Glomerular endothelial cell (primary cell): ENCODE measurements at regions not wholly inside any gene's neighbourhood (a gene's known extent, or its start where the extent isn't known, plus 50 kb on each side); places are given as distances from the start of the nearest gene placed in this dataset.
"Not testable (repeated sequence)": the region's sequence is repeated elsewhere in the genome, so short reads cannot be mapped to it uniquely, and the experiment has no call there.

Experiments
- DNase-seq: peaks from one replicate; pipeline ENCODE4 v3.0.0-alpha.2; 2011; ENCODE audit warnings: low read depth, low spot score; ENCODE audit errors: extremely low read depth

DNA sequence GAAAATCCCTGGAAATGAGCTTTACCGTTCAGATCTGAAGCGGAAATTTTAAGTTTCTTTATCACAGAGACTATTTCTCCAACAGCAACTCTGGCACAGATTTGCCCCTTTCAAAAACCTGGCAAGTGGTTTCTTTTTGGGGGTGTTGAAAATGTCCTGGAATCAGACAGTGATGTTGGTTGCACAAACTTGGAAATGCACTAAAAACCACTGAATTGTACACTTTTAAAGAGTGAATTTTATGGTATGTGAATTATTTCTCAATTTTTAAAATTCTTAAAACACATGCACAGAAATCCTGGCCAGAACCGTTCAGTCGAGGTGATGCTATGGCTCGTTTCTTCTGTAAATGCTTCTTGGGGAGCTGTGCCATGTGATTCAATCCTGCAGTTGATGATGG, 121.2 kb upstream of the RBPJ start:
- DNase-seq = no peak

DNA sequence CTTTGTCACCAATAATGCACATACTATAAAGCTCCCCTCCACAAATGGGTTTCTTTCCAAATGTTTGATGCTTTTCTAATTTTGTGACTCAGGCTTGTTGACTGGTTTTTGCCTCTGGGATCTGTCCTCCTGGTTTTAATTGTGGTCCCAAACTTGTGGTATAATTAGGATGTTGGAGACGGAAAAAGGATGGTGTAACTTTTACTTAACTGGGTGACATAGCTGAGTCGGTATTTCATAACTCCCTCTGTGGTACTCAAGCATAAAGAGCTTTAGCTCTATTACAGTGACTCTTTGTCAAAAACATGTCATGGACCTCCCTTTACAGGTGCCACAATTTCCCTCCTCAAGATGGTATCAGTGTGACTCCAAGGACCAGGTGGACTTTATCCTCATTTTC, 119.7 kb upstream of the RBPJ start:
- DNase-seq = no peak

DNA sequence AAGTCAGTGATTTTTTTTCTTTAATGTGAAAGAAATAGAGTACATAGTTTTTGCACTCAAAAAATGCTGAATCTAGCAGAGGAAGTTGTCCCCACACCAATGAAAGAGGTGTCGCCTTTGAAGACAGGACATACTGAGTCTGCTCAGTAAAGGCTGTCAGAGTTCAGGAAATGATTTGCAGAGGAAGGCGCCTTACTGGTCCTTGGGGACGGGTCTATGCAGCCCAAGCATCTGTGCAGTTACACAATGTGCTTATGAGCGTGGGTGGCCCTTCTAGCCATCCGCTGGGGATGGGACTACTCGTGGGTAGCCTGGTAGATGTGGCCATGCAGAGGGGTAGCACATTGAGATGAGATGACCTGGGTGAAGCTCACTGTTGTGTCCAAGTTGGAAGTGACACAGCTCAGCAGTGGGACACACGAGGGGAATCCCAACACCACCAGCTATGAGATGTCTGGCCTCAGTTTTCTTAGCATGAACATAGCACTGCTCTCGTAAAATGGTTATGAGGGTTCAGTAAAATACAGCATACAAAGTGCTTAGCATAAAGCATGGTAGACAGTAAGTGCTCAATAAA, 116.5 kb upstream of the RBPJ start:
- DNase-seq = no peak

DNA sequence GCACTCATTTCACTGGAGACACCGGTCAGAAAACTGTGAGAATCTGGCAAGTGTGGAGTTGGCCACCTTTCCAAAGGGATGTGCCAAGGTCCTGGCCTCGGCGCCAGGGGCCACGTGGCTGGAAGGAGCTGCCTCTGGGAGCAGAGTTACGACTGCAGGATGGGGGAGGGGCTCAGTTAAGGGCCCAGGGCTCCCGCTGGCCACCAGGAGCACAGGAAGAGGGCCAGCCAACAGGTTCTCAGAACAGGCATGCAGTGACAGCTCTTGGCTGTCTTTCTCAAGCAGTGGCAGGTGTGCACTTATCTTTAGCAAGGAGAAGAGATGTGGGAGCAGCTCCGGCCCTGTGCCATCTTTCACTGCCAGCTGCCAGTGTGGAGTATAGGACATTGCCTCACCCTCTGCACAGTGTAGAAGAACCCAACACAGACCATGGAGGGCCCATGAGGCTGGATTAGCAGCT, 115.9 kb upstream of the RBPJ start:
- no peak for DNase-seq

DNA sequence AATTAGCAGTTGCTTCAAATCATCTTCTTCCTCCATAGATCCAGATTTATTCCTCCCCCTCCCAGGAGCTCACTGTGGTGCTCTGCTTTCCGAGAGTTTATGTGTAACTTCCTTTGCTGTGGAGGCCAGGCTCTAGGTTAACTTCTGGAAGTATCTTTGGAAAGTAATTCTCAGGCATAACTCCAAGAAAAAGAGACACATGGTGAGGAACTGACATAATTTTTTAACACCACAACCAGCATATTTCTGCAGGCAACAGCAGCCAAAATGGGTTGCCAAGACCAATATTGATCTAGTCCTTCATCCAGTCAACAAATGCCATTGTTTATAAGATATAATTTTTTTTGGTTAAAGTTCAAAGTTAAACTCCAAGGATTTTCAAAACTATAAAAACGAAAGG, 114.5 kb upstream of the RBPJ start:
- no peak for DNase-seq

DNA sequence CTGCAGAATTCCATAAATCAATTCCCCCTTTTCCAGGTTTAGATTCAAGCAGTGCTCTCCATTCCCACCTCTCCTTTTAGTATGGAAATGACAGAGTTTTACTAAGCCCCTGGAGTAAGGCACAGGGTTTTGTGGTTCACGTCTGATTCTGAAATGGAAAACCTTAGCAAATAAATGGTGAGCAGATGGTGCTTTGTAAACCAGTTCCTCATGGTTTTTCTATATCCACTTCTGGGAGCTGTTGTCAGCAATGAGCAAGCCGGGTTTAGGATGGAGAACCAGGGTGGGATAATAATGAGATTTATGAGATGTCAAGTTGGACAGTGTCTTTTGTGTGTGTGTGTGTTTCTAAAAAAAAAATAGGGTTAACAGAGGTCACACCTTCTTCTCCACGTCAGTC, 113.8 kb upstream of the RBPJ start:
- no peak for DNase-seq

DNA sequence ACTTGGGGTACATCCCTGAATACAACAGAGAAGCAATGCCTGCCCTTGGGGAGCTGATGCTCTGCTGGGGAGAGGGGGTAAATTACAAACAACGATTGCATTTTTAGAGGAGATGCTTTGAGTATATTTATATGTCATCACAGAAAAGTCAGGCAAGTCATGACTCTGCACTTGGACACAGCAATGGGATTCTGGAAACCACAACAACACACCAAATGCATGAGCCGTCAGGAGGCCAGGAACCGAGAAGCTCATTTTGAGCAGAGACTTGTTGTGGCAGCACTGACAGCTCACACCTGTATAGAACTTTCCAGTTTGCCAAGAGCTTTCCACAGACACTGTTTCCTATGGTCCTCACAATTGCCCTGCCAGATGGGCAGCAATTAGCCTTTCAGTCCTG, 113.2 kb upstream of the RBPJ start:
- DNase-seq = no peak

DNA sequence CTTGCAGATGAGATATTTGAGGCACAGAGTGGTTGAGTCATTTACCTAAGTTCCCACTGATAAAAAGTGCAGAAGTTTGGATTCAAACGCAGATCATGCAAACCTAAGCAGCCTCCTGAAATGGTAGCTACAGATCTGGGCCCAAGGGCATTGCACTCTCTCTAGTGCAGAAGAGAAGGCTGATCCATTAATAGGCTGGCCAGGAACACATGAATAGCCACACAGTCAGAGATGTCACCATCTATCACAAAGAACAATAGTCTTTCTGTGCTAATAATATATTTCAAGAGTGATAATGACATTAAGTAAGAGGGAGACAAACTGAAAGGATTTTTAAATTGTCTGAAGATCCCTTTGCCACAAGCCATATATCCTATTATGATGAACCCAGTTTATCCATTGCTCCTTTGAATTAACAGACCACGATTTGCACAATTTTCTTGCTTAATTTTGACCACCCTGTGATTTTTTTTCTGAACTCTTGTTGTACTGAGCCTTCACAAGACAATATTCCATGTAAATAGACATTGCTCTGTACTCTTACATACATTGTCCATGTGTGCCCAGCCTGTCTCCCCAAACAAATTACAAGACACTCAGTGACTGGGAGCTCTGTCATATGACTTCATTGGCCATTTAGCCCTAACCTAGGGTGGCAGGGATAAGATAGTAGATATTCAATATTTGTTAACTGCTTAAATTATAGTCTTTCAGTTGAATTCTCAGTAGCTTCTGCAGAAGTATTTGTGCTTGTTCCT, 112.4 kb upstream of the RBPJ start:
- no peak for DNase-seq

DNA sequence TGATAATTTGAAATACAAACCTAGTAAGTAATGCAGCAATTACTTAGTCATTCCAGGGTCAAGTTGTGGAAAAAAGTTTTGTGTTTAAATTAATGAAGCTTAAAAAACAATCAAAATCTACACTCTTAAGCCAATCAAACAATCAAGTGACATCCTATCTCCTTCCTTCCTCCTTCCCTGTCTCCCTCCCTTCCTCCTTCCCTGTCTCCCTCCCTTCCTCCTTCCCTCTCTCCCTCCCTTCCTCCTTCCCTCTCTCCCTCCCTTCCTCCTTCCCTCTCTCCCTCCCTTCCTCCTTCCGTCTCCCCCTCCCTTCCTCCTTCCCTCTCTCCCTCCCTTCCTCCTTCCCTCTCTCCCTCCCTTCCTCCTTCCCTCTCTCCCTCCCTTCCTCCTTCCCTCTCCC, 111.4 kb upstream of the RBPJ start:
- not testable (repeated sequence) for DNase-seq

DNA sequence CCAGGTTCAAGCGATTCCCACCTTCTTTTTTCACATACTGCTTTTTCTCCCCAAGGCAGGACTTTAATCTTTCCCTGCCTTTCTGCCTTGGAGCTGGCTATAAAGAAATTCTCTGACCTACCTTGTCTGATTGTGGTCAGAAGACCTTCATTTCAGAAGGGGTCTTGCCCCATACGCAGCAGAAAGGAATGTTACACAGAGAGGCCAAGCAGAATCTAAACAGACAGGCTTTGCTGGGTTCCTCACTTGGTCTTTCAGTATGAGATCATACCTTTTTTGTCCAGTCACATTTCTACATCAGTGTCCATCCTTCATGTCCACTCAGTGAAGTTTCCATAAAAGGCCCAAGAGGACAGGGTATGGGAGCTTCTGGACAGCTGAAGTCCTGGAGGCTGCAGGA, 108.3 kb upstream of the RBPJ start:
- DNase-seq = no peak

DNA sequence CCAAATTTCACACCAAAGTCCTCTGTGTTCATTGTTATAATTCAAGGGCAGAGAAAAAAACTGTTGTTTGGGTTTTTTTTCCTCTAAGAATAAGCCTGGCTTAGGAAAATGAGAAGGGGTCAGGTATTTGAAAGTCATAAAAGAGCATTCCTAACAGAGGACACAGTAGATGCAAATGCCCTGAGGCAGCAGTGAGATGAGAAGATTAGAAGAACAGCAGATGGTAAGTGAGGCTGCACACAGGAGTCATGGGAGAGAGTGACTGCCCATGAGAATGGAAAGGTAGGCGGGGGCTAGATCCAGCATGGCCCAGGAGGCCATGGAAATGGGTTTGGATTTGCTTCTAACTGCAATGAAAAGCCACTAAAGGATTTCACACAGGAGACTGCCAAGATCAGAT, 107.5 kb upstream of the RBPJ start:
- no peak for DNase-seq

DNA sequence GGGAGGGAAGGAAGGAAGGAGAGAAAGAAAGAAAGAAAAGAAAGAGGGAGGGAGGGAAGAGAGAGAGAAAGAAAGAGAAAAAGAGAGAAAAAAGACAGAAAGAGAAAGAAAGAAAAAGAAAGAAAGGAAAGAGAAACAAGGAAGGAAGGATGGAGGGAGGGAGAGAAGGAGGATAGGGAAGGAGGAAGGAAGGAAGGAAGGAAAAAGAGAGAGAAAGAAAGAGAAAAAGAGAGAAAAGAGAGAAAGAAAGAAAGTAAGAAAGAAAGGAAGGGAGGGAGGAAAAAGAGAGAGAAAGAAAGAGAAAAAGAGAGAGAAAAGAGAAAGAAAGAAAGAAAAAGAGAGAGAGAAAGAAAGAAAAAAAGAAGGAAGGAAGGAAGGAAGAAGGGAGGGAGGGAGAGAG, 105.8 kb upstream of the RBPJ start:
- no peak for DNase-seq

DNA sequence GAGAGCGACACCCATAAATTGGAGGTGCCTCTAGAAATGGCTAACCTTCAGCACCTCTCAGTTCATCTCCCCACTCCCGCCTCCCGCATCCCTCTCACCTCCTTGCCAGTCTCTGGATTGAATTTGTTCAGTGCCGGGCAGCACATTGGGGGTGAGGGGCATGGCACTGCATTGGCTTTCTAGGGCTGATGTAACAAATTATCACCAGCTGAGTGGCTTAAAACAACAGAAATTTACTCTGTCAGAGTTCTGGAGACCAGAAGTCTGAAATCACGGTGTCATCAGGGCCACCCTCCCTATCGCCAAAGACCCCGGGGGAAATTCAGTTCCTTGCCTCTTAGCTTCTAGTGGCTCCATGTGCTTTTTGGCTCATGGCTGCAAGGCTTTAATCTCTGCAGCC, 105.1 kb upstream of the RBPJ start:
- no peak for DNase-seq

DNA sequence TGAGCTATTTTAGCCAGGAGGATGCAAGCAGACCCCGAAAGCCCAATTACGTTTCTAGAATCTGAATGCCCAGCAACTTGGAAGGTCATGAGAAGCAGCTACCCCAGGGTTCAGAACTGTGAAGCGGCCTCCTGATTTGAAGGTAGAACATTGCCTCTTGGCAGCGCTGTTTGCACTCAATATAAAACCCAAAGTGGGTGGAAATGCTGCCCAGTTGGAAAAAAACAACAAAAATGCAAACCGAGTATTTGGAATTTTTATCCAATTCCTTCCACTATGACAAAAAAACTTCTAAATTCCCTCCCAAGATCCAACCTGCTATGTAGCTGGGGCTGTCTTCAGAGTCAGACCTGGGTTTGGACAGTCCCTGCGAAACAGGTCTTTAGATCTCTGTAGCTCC, 103.3 kb upstream of the RBPJ start:
- no peak for DNase-seq

DNA sequence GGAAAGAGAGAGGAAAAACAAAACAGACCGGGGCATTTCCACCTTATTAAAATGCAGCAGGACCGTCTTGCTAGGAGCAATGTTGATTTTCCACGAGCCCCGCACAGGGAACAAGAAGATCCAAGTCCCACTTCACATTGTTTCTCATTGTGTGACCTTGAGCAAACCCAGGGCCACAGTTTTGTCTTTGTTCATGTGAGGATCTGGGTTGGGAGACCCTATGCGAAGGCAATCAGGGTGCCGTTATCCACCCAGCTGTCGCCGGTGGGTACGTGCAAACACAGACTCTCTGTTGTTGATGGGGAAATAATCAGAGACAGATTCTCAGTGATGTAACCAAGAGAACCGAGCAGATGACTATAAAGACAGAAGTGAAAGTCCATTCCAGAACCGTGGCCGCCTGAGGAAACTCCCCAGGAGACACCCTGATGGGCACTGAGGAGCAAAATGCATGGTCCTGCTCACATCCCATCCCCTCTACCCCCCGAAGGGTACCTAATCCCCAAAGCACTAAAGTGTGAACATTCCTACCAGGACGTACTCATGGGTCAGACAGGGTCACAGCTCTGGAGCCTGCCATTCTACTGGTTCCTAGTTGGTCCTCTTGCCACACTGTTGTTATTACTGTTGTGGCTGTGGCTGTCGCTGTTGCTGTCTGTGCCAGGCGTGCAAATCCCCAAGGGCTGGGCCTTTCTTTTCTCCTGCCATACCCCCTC, 102.7 kb upstream of the RBPJ start:
- no peak for DNase-seq

DNA sequence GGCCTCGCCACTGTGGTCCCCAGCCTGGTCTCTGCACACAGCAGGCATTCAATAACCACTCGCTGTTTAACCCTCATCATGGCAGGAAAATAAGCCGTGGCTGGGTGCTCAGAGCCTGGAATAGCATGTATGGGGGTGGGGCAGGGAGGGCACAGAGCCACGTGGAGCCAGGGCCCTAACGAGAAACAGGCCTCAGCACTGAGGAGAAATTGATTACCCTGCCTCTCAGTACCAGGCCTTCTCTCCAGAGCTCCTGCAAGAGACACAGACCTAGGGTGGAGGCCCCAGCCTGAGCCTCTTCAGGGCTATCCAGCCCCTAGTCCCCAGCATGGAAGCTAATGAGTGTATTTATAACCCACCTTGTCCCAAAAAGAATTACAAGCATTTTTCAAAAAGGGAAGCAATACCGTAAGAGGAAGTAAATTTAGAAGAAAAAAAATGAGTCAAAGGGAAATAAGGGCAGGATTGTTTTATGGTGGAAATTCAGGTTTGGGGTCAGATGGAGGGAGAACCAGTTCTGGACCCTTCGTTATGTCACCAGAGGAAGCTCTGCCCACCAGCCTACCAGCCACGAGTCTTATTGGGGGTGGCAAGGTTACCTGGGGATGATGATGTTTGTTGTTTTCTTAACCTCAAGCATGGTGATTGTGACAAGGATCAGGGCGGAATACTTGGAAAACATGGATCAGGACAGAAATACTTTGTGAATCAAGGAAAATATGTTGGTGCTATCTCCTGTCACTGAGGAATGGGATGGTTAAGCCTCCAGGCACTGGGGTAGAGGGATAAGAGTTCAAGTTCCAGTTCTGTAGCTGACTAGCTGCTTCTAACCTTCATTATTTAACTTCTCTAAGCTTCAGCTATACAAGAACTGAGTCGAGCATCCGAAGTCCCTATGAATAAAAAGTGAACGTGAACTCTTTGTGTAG, 101.9 kb upstream of the RBPJ start:
- no peak for DNase-seq

DNA sequence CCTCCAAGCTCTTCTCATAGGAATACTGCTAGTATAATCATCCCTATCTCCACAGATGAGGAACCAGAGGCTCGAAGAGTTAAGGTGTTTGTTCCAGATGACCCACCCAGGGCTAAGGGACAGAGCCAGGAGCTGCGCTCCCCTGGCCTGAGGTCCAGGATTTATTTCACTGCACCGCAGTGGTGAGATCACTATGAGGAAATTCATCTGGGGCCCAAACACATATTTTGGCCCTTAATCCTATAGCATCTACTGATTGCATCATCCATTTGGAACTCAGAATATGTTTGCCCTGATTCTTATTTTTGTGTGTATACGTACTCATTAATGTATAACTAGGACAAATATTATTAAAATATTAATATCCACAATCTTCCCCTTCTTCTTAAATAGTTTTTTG, 100.1 kb upstream of the RBPJ start:
- no peak for DNase-seq

DNA sequence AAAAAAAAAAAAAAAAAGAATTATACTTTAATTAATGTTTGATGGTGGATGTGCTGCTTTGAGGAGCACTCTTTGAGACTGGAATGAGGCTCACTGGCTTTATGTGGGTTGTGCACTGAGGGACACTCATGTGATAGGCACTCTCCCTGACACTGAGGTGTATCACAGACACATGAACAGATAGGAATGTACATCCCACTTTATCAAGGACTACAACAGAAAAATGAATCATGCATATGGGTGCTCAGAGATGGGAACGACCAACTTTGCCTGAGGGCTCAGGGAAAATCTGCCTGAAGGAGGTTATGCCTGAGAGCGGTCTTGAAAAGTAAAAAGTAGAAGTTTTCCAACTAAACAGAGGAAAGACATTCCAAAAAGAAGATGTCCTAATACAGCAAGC, 97.7 kb upstream of the RBPJ start:
- DNase-seq = no peak

DNA sequence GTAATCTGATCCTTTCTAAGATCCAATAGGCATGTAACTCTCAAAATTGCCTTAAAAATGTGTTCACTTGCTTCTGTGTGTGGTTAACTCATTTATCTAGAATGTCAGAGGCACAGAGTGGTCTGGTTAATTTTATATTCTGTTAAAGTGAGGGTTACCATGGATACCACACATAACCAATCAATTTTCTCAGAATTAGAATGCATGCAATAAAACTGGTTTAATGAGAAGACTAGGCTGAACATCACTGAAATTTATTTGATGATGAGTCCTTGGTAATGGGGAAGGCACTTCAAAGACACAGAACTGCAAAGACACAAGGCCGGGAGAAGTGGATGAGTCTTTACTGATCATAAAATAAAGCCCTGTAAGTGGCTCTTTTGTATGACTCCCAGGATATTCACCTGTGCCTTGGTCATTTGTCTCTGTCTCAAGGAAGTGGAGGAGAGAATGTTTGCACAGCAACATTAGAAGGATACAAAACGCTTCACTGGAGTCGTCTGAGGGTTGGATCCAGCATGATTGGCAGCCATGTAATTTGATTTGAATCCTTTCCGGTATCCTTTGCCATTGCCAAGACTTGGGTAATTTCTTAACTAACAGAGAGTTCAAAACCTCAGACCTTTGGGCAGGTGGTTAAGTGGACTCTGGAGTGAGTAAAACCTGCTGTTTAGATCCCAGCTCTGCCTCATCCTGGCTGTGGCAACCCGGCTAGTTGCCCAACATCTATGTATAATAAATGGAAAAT, 94.0 kb upstream of the RBPJ start:
- no peak for DNase-seq

DNA sequence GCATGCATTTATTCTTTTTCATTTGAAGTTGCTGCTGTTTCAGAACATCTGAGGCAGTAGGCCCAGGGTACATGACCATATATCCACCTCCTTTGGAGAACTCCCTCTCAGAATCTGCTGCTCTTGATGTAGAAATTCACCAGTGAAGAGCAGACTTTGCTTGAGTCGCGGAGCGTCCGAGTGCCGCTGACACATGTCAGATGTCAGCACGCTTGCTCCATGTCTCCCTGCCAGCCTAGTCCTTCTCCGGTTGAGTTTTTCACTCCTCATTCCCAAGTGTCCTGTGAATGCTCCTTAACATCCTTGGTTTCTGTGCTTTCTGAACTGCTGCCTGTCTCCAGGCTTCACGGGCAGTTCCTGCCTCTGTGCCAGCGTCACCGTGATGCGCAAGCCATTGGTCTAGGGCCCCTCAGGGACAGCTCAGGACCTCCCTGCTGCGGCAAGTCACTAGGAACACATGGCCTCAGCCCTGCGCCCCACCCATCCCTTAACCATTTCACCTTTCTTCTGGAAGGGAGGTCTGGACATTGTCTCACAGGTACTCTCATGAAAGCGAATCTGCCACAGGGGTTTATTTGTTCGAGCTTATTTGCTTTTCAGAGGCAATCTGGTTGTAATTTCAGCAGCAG, 93.1 kb upstream of the RBPJ start:
- DNase-seq = no peak
